GM21528 (cell line): ENCODE measurements at regions not wholly inside any gene's neighbourhood (a gene's known extent, or its start where the extent isn't known, plus 50 kb on each side); places are given as distances from the start of the nearest gene placed in this dataset.
"Not testable (repeated sequence)": the region's sequence is repeated elsewhere in the genome, so short reads cannot be mapped to it uniquely, and the experiment has no call there.

ENCODE experiments used
- ATAC-seq: cut with Tn5 transposase; IDR thresholded peaks from one replicate; pipeline ENCODE4 v1.9.1; 2021; ENCODE audit warnings: mild to moderate bottlenecking, moderate library complexity; ENCODE audit not compliant: unreplicated experiment, low FRiP score

GRCh38 chr1:99441299-99442095, 177.2 kb downstream of the PLPPR4 start:
- ATAC-seq = no peak

GRCh38 chr1:99444211-99444927, 180.1 kb downstream of the PLPPR4 start:
- not testable (repeated sequence) for ATAC-seq

- ATAC-seq = no peak
These were observed 180.8 kb downstream of the PLPPR4 start for GRCh38 chr1:99445071-99445470.

- ATAC-seq = no peak
These were observed 181.2 kb downstream of the PLPPR4 start for GRCh38 chr1:99445486-99445885.

- no peak for ATAC-seq
These were observed 183.4 kb downstream of the PLPPR4 start for GRCh38 chr1:99447721-99448120.

- ATAC-seq = no peak
These were observed 190.2 kb upstream of the PALMD start for GRCh38 chr1:99455760-99456159.

GRCh38 chr1:99456536-99456935, 189.4 kb upstream of the PALMD start:
- ATAC-seq = no peak

GRCh38 chr1:99457381-99458165, 188.3 kb upstream of the PALMD start:
- ATAC-seq = no peak

- no peak for ATAC-seq
These were observed 184.4 kb upstream of the PALMD start for GRCh38 chr1:99461499-99461898.

GRCh38 chr1:99464738-99465137, 181.2 kb upstream of the PALMD start:
- no peak for ATAC-seq

- no peak for ATAC-seq
These were observed 180.6 kb upstream of the PALMD start for GRCh38 chr1:99465176-99465900.

- no peak for ATAC-seq
These were observed 178.3 kb upstream of the PALMD start for GRCh38 chr1:99467645-99468044.

- no peak for ATAC-seq
These were observed 176.4 kb upstream of the PALMD start for GRCh38 chr1:99469550-99469971.

GRCh38 chr1:99472893-99473292, 173.0 kb upstream of the PALMD start:
- no peak for ATAC-seq

- ATAC-seq = no peak
These were observed 171.5 kb upstream of the PALMD start for GRCh38 chr1:99474350-99474893.

- ATAC-seq = no peak
These were observed 169.9 kb upstream of the PALMD start for GRCh38 chr1:99476058-99476457.

GRCh38 chr1:99481391-99481996, 164.4 kb upstream of the PALMD start:
- no peak for ATAC-seq

- no peak for ATAC-seq
These were observed 163.6 kb upstream of the PALMD start for GRCh38 chr1:99482286-99482685.

- no peak for ATAC-seq
These were observed 163.2 kb upstream of the PALMD start for GRCh38 chr1:99482750-99483149.

- no peak for ATAC-seq
These were observed 155.9 kb upstream of the PALMD start for GRCh38 chr1:99490031-99490430.
